Smooth muscle cell (in vitro differentiated cells): ENCODE measurements at regions not wholly inside any gene's neighbourhood (a gene's known extent, or its start where the extent isn't known, plus 50 kb on each side); places are given as distances from the start of the nearest gene placed in this dataset.
"Not testable (repeated sequence)": the region's sequence is repeated elsewhere in the genome, so short reads cannot be mapped to it uniquely, and the experiment has no call there.

ENCODE experiments used
- DNase-seq: peaks from one replicate; lab custom pipeline; 2025; ENCODE audit not compliant: unreplicated experiment; lab: John Stamatoyannopoulos, UW
- H2AFZ ChIP-seq: fragments of 200-600 bp; sonication (generic); 2 replicates; pipeline ENCODE4 v1.6.0; 2016; ENCODE audit warnings: antibody characterized with exemption, low read depth, mild to moderate bottlenecking
- H3F3A ChIP-seq: fragments of 200-600 bp; sonication (generic); 2 replicates; pipeline ENCODE4 v1.6.0; 2017; ENCODE audit warnings: antibody characterized with exemption, low read depth
- H3K27ac ChIP-seq: fragments of 200-600 bp; sonication (generic); 2 replicates; pipeline ENCODE4 v1.5.1; 2016; ENCODE audit warnings: low read depth, mild to moderate bottlenecking
- H3K27me3 ChIP-seq: fragments of 200-600 bp; sonication (generic); 2 replicates; pipeline ENCODE4 v1.6.1; 2016; ENCODE audit warnings: low read depth, mild to moderate bottlenecking
- H3K36me3 ChIP-seq: fragments of 200-600 bp; sonication (generic); 2 replicates; pipeline ENCODE4 v1.5.1; 2016; ENCODE audit warnings: low read depth
- H3K4me1 ChIP-seq: fragments of 200-600 bp; sonication (generic); 2 replicates; pipeline ENCODE4 v1.5.1; 2016; ENCODE audit warnings: low read depth
- H3K4me2 ChIP-seq: fragments of 200-600 bp; sonication (generic); 2 replicates; pipeline ENCODE4 v1.6.0; 2016; ENCODE audit warnings: mild to moderate bottlenecking
- H3K4me3 ChIP-seq: fragments of 200-600 bp; sonication (generic); 2 replicates; pipeline ENCODE4 v1.5.1; 2016; ENCODE audit warnings: mild to moderate bottlenecking
- H3K79me2 ChIP-seq: fragments of 200-600 bp; sonication (generic); 2 replicates; pipeline ENCODE4 v1.6.0; 2016; ENCODE audit warnings: low read depth, mild to moderate bottlenecking
- H3K9ac ChIP-seq: fragments of 200-600 bp; sonication (generic); 2 replicates; pipeline ENCODE4 v1.6.0; 2016; ENCODE audit warnings: low read depth
- H3K9me3 ChIP-seq: fragments of 200-600 bp; sonication (generic); replicated peaks from 2 replicates; pipeline ENCODE4 v1.5.1; 2016; ENCODE audit warnings: low read depth
- H4K20me1 ChIP-seq: fragments of 200-600 bp; sonication (generic); 2 replicates; pipeline ENCODE4 v1.6.0; 2016; ENCODE audit warnings: low read depth
- CTCF ChIP-seq: fragments of 200-600 bp; sonication (generic); IDR thresholded peaks from 2 replicates; pipeline ENCODE4 v1.5.1; 2017; ENCODE audit warnings: borderline replicate concordance, mild to moderate bottlenecking, antibody characterized with exemption; ENCODE audit not compliant: insufficient read depth, poor library complexity, severe bottlenecking
- WGBS: methylation state at CpG from one replicate; pipeline ENCODE4 v1.1.7; 2016; ENCODE audit warnings: low lambda C conversion rate; 5-methylcytosine and 5-hydroxymethylcytosine counted together

GRCh38 chr2:55805686-55806085 lies 112.0 kb upstream of the PNPT1 start:
- H3F3A ChIP-seq, result no peaks in the 10 kb centered on the region
- no peaks in the 10 kb centered on the region for H3K36me3 ChIP-seq
- TF ChIP-seq CTCF, result no peak
- no peak overlapping the region for H3K27ac ChIP-seq
- no peak overlapping the region for H3K9ac ChIP-seq
- peaks cover 5% of the 10 kb centered on the region for H3K4me1 ChIP-seq
- WGBS, result 88% methylated on average over 2 of the region's 2 CpGs
- no peak overlapping the region for H3K4me3 ChIP-seq
- H3K4me2 ChIP-seq, result no peak overlapping the region
- no peaks in the 10 kb centered on the region for H3K9me3 ChIP-seq
- H4K20me1 ChIP-seq, result no peaks in the 10 kb centered on the region
- H3K27me3 ChIP-seq, result no peaks in the 10 kb centered on the region
- no peak for DNase-seq
- H3K79me2 ChIP-seq, result no peaks in the 10 kb centered on the region
- no peak overlapping the region for H2AFZ ChIP-seq

- Histone ChIP-seq H3K36me3 (no peaks in the 10 kb centered on the region), H3K4me2 (no peak overlapping the region), H3K27me3 (no peaks in the 10 kb centered on the region), H3K9me3 (no peaks in the 10 kb centered on the region), H3K4me3 (no peak overlapping the region), H3F3A (no peaks in the 10 kb centered on the region), H3K79me2 (no peaks in the 10 kb centered on the region), H3K9ac (no peak overlapping the region), H3K27ac (no peak overlapping the region), H3K4me1 (peaks cover 5% of the 10 kb centered on the region), H4K20me1 (no peaks in the 10 kb centered on the region), H2AFZ (no peak overlapping the region)
- TF ChIP-seq CTCF, result no peak
- DNase-seq, result no peak
- 65% methylated on average over 6 of the region's 6 CpGs for WGBS
These were observed 110.9 kb upstream of the PNPT1 start for GRCh38 chr2:55804535-55804934.

- no peaks in the 10 kb centered on the region for H3K9me3 ChIP-seq
- no peaks in the 10 kb centered on the region for H3K79me2 ChIP-seq
- TF ChIP-seq CTCF, result no peak
- no peak overlapping the region for H2AFZ ChIP-seq
- no peaks in the 10 kb centered on the region for H3F3A ChIP-seq
- H3K4me2 ChIP-seq, result no peak overlapping the region
- no peaks in the 10 kb centered on the region for H4K20me1 ChIP-seq
- WGBS, result 85% methylated on average over 2 of the region's 2 CpGs
- no peaks in the 10 kb centered on the region for H3K36me3 ChIP-seq
- DNase-seq, result no peak
- no peak overlapping the region for H3K9ac ChIP-seq
- peaks cover 5% of the 10 kb centered on the region for H3K4me1 ChIP-seq
- H3K4me3 ChIP-seq, result no peak overlapping the region
- no peaks in the 10 kb centered on the region for H3K27me3 ChIP-seq
- H3K27ac ChIP-seq, result no peak overlapping the region
These were observed 108.4 kb upstream of the PNPT1 start for GRCh38 chr2:55802067-55802466.

GRCh38 chr2:55801436-55801835 lies 107.8 kb upstream of the PNPT1 start:
- 90% methylated on average over 1 of the region's 1 CpG for WGBS
- no peak overlapping the region for H3K4me3 ChIP-seq
- H3F3A ChIP-seq, result no peaks in the 10 kb centered on the region
- no peak overlapping the region for H3K4me2 ChIP-seq
- H3K36me3 ChIP-seq, result no peaks in the 10 kb centered on the region
- no peaks in the 10 kb centered on the region for H3K27me3 ChIP-seq
- no peak overlapping the region for H3K9ac ChIP-seq
- no peak overlapping the region for H3K27ac ChIP-seq
- no peaks in the 10 kb centered on the region for H3K9me3 ChIP-seq
- DNase-seq, result no peak
- no peaks in the 10 kb centered on the region for H3K79me2 ChIP-seq
- H2AFZ ChIP-seq, result no peak overlapping the region
- H4K20me1 ChIP-seq, result no peaks in the 10 kb centered on the region
- peaks cover 5% of the 10 kb centered on the region for H3K4me1 ChIP-seq
- no peak for TF ChIP-seq CTCF

- H3K36me3 ChIP-seq, DNase-seq, H3F3A ChIP-seq, H3K79me2 ChIP-seq, H3K27ac ChIP-seq, H3K4me2 ChIP-seq, H3K4me3 ChIP-seq, H3K4me1 ChIP-seq, H4K20me1 ChIP-seq, H2AFZ ChIP-seq, H3K9me3 ChIP-seq, H3K9ac ChIP-seq, H3K27me3 ChIP-seq: not testable (repeated sequence)
- WGBS, result 94% methylated on average over 14 of the region's 14 CpGs
These were observed 106.0 kb upstream of the PNPT1 start for GRCh38 chr2:55799624-55800023.
